GM12874 (cell line): ENCODE measurements at regions not wholly inside any gene's neighbourhood (a gene's known extent, or its start where the extent isn't known, plus 50 kb on each side); places are given as distances from the start of the nearest gene placed in this dataset.

Source experiments
- CTCF ChIP-seq: IDR thresholded peaks from 2 replicates; pipeline ENCODE4 v1.5.1; 2011; ENCODE audit warnings: low read depth, mild to moderate bottlenecking, control low read depth, low read length, moderate library complexity; ENCODE audit not compliant: insufficient read depth

DNA sequence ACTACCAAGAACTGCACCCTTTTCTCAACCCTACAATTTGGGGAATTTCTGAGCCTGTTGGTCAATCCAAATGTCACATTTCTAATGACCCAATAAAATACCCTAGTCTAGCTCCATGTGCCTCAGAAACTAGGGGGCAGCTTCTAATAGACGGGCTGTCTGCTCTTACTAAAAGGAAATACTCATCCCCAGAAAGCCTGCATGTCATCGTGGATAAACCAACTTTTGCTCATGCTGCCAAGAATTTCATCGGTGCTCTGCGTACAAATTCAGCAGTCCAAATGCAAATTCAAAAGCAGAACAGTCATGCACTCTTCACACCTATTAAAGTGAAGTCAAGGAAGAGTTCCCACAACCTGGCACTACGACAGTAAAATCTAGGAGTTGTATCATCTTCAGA is 377.3 kb downstream of the LNPK start:
- no peak for TF ChIP-seq CTCF

GRCh38 chr2:175624211-175624761 is 377.8 kb downstream of the LNPK start:
- TF ChIP-seq CTCF = no peak

- TF ChIP-seq CTCF = no peak
Observed at GRCh38 chr2:175621821-175622220, 380.2 kb downstream of the LNPK start.

DNA sequence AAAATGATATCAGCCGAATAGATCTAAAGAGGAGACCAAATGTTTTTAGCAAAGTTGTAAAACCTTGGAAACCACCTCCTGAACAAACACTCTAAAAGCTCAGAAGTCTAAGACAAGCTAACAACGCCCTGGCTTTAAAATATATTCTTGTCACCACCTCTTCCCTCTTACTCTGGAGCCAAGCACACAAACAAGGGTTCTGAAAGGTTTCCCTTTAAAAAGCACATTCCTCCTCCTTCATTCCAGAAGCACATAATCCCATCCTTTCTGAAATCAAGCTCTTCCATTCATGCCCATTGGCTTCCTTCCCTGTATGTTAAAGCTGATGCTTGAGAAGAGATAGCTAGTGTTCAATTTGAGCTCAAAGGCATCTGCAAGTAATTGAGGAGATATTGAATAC is 382.0 kb downstream of the LNPK start:
- TF ChIP-seq CTCF = no peak

GRCh38 chr2:175619179-175620045 is 382.7 kb downstream of the LNPK start:
- TF ChIP-seq CTCF = no peak

DNA sequence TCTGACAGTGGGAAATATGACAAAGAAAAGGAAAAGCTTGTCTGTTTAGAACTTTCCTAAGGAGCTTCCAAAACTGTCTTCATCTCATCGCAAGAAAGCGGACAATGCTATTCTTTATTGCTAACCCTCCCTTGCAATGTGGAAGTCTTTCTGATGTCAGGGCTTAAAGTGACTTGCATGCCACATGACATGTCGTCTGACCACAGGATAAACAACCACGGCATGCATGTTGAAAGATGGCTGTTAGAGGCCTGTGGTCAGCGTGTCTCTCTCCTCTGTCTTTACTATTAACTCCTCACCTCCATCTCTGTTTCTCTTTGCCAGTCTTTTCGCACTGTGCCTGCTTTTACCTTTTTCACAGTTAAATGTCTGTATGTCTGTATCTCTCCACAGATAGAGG is 389.8 kb downstream of the LNPK start:
- TF ChIP-seq CTCF = no peak

- no peak for TF ChIP-seq CTCF
Observed at GRCh38 chr2:175606010-175606841, 395.8 kb downstream of the LNPK start.
